HepG2 (cell line): ENCODE measurements at regions not wholly inside any gene's neighbourhood (a gene's known extent, or its start where the extent isn't known, plus 50 kb on each side); places are given as distances from the start of the nearest gene placed in this dataset.

Source experiments
- ATAC-seq: fragments of 200-7000 bp; cut with Tn5 transposase; 3 replicates; pipeline ENCODE4 v1.9.1; 2020; ENCODE audit warnings: mild to moderate bottlenecking, moderate library complexity
- BruUV-seq: library from RNA; stranded (reverse); fragments of 400-500 nt; replicated peaks from 2 replicates; lab custom pipeline; 2021; lab: Mats Ljungman, UMichigan
- CTCF ChIA-PET: fragments of 300-600 bp; formaldehyde crosslinking; extraction: SDS; loops from one replicate; lab custom pipeline; 2021; ENCODE audit warnings: low total read pairs, inconsistent platforms, low intra/inter-chr PET ratio; lab: Yijun Ruan, JAX
- POLR2A ChIA-PET: fragments of 350-600 bp; sonication (Branson Sonifier 250); formaldehyde crosslinking; loops from one replicate; lab custom pipeline; 2020; ENCODE audit warnings: antibody characterized with exemption, inconsistent platforms; lab: Yijun Ruan, JAX
- DNase-seq: peaks from one replicate; pipeline ENCODE4 v3.0.0-alpha.2; 2015; ENCODE audit warnings: low spot score
- FAIRE-seq: peaks from 3 replicates; lab custom pipeline; 2011; peaks lifted over from hg19 to GRCh38; lab: Jason Lieb, UNC
- H2AFZ ChIP-seq: one replicate; pipeline ENCODE4 v1.6.1; 2011; ENCODE audit warnings: low read length, inconsistent platforms
- H3K27ac ChIP-seq: fragments of 300-600 bp; 3 replicates; pipeline ENCODE4 v1.8.0; 2011; ENCODE audit warnings: mixed run types, mild to moderate bottlenecking, mixed read lengths, low read length, inconsistent platforms; ENCODE audit not compliant: insufficient read depth; ENCODE audit errors: extremely low read length
- H3K27me3 ChIP-seq, 2 experiments: fragments of 200-600 bp in 1 of 2; 2 replicates in 1 of 2; 3 replicates in 1 of 2; pipeline versions ENCODE4 v1.6.0 to v1.8.0; 2011; ENCODE audit warnings: low read length in 2 of 2, mild to moderate bottlenecking in 2 of 2, moderate library complexity in 2 of 2, inconsistent platforms in 1 of 2; ENCODE audit not compliant: insufficient read depth in 2 of 2, control insufficient read depth in 1 of 2
- H3K36me3 ChIP-seq, 2 experiments: fragments of 200-600 bp in 1 of 2; replicated peaks in 1 of 2; 2 replicates in 1 of 2; 3 replicates in 1 of 2; pipeline versions ENCODE4 v1.5.1 to v1.8.0; 2011; ENCODE audit warnings: low read length in 2 of 2, inconsistent platforms in 1 of 2; ENCODE audit not compliant: insufficient read depth in 2 of 2, control insufficient read depth in 1 of 2
- H3K4me1 ChIP-seq: 2 replicates; pipeline ENCODE4 v1.5.1; 2012; ENCODE audit warnings: low read length, inconsistent platforms; ENCODE audit not compliant: insufficient read depth
- H3K4me2 ChIP-seq: 2 replicates; pipeline ENCODE4 v1.6.0; 2011; ENCODE audit warnings: low read depth, low read length, inconsistent platforms
- H3K4me3 ChIP-seq, 3 experiments: fragments of 200-600 bp in 1 of 3; sonication (generic), shearing (Covaris generic) in 1 of 3; replicated peaks in 1 of 3; 2 replicates each; pipeline ENCODE4 v1.5.1; 2011 to 2016; ENCODE audit warnings: low read length in 3 of 3, inconsistent platforms in 2 of 3, low read depth in 2 of 3, mild to moderate bottlenecking in 2 of 3, control low read depth in 1 of 3, mixed read lengths in 1 of 3; ENCODE audit not compliant: insufficient read depth in 1 of 3
- H3K79me2 ChIP-seq: one replicate; pipeline ENCODE4 v1.6.1; 2011; ENCODE audit warnings: low read length, inconsistent platforms; ENCODE audit not compliant: insufficient read depth
- H3K9ac ChIP-seq: 2 replicates; pipeline ENCODE4 v1.6.0; 2011; ENCODE audit warnings: mild to moderate bottlenecking, low read depth, low read length, inconsistent platforms; ENCODE audit not compliant: insufficient read depth
- H3K9me3 ChIP-seq: 2 replicates; pipeline ENCODE4 v1.5.1; 2012; ENCODE audit warnings: mild to moderate bottlenecking, low read length
- H4K20me1 ChIP-seq: 2 replicates; pipeline ENCODE4 v1.6.0; 2011; ENCODE audit warnings: inconsistent platforms, mild to moderate bottlenecking, low read length, moderate library complexity; ENCODE audit not compliant: insufficient read depth
- FOXA3 ChIP-seq: IDR thresholded peaks from 2 replicates; pipeline ENCODE4 v1.6.1; 2016; ENCODE audit warnings: missing genetic modification reagents, missing compliant biosample characterization
- HBP1 ChIP-seq: IDR thresholded peaks from 2 replicates; pipeline ENCODE4 v1.6.1; 2016; ENCODE audit warnings: low read depth, control low read depth
- KDM5B ChIP-seq: sonication (generic); formaldehyde crosslinking; IDR thresholded peaks from 2 replicates; pipeline ENCODE4 v1.4.0; 2020; ENCODE audit warnings: missing genetic modification reagents, mild to moderate bottlenecking, borderline replicate concordance
- MEIS2 ChIP-seq: sonication (generic); formaldehyde crosslinking; IDR thresholded peaks from 2 replicates; pipeline ENCODE4 v1.9.0; 2021; ENCODE audit warnings: mild to moderate bottlenecking, missing genetic modification reagents
- MTERF4 ChIP-seq: sonication (generic); formaldehyde crosslinking; IDR thresholded peaks from 2 replicates; pipeline ENCODE4 v1.8.0; 2023; ENCODE audit warnings: mild to moderate bottlenecking, missing genetic modification reagents
- NKX3-1 ChIP-seq: sonication (generic); formaldehyde crosslinking; IDR thresholded peaks from 2 replicates; pipeline ENCODE4 v1.5.0; 2020; ENCODE audit warnings: missing genetic modification reagents
- PRDM10 ChIP-seq: sonication (generic); formaldehyde crosslinking; IDR thresholded peaks from 2 replicates; pipeline ENCODE4 v1.4.0; 2020; ENCODE audit warnings: low read depth, missing genetic modification reagents
- TRAFD1 ChIP-seq: sonication (generic); formaldehyde crosslinking; IDR thresholded peaks from 2 replicates; pipeline ENCODE4 v1.5.1; 2020; ENCODE audit warnings: missing genetic modification reagents, mild to moderate bottlenecking, borderline replicate concordance
- ZFP1 ChIP-seq: IDR thresholded peaks from 2 replicates; pipeline ENCODE4 v1.6.1; 2016
- ZNF350 ChIP-seq: sonication (generic); formaldehyde crosslinking; IDR thresholded peaks from 2 replicates; pipeline ENCODE4 v1.4.0; 2020; ENCODE audit warnings: mild to moderate bottlenecking, low read depth, missing genetic modification reagents, borderline replicate concordance
- WGBS: methylation state at CpG from one replicate; pipeline ENCODE4 v1.1.6; 2017; ENCODE audit warnings: low lambda C conversion rate; 5-methylcytosine and 5-hydroxymethylcytosine counted together
- in situ Hi-C: cut with HindIII; loops from 2 replicates; pipeline ENCODE4 v1.10.0; 2017; ENCODE audit warnings: low pct_unique_long_range_greater_than_20kb; ENCODE audit not compliant: extremely low pct_ligation_motif_present
- intact Hi-C: fragments of 100-400 bp; cut with micrococcal nuclease; formaldehyde crosslinking; loops from one replicate; pipeline ENCODE4 v1.10.0; 2022; ENCODE audit not compliant: unreplicated experiment

GRCh38 chr7:90022213-90022612 lies 132.1 kb upstream of the STEAP1 start:
- ChIA-PET CTCF (no interaction called here), POLR2A (no interaction called here)
- no peaks in the 10 kb centered on the region for H3K4me1 ChIP-seq
- intact Hi-C loops, result no loop called here
- TF ChIP-seq FOXA3 (CRISPR knock-in tag), result no peak
- TF ChIP-seq PRDM10 (CRISPR knock-in tag), result no peak
- TF ChIP-seq NKX3-1 (CRISPR knock-in tag), result no peak
- no peak for TF ChIP-seq KDM5B (CRISPR knock-in tag)
- no peak for TF ChIP-seq ZNF350 (CRISPR knock-in tag)
- TF ChIP-seq ZFP1 (CRISPR knock-in tag), result no peak
- no peak for TF ChIP-seq HBP1
- no peak for TF ChIP-seq MTERF4 (CRISPR knock-in tag)
- no peak for TF ChIP-seq TRAFD1 (CRISPR knock-in tag)
- no peak for TF ChIP-seq MEIS2
- no peak overlapping the region for H2AFZ ChIP-seq
- no peaks in the 10 kb centered on the region for H3K9me3 ChIP-seq
- ATAC-seq (no peak), FAIRE-seq (no peak), DNase-seq (no peak)
- H3K27ac ChIP-seq, result no peak overlapping the region
- H3K36me3 ChIP-seq, result no peaks in the 10 kb centered on the region
- H3K4me2 ChIP-seq, result no peak overlapping the region
- in situ Hi-C loops, result no loop called here
- no peaks in the 10 kb centered on the region for H3K27me3 ChIP-seq
- no TSS peak for BruUV-seq
- 6% methylated on average over 1 of the region's 1 CpG for WGBS
- no peak overlapping the region for H3K4me3 ChIP-seq
- no peaks in the 10 kb centered on the region for H3K79me2 ChIP-seq
- H3K9ac ChIP-seq, result no peak overlapping the region
- H4K20me1 ChIP-seq, result no peaks in the 10 kb centered on the region
